ENCODE measurements at regions not wholly inside any gene's neighbourhood (a gene's known extent, or its start where the extent isn't known, plus 50 kb on each side); places are given as distances from the start of the nearest gene placed in this dataset.

DNA sequence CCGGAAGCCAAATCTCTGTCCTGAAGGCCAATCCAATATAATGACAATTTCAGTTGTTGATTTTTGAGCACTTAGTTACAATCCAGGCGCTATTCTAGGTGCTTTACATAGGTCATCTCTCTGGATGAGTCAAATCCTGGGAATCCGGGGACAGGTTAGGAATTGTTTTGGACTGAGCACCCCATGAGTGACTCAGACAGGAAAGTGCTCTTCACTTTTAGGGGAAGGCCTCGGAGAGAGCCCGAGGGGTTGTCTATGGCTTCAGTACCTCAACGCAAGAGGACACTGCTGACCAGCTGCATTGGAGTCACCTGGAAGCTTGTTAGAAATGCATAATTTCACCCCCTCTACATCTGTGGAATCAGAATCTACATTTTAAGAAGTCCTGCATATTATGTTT lies 108.8 kb downstream of the IRX5 start:
- H3K27ac ChIP-seq: no peak overlapping the region
- DNase-seq: no peak
- TF ChIP-seq, protein P1, sequence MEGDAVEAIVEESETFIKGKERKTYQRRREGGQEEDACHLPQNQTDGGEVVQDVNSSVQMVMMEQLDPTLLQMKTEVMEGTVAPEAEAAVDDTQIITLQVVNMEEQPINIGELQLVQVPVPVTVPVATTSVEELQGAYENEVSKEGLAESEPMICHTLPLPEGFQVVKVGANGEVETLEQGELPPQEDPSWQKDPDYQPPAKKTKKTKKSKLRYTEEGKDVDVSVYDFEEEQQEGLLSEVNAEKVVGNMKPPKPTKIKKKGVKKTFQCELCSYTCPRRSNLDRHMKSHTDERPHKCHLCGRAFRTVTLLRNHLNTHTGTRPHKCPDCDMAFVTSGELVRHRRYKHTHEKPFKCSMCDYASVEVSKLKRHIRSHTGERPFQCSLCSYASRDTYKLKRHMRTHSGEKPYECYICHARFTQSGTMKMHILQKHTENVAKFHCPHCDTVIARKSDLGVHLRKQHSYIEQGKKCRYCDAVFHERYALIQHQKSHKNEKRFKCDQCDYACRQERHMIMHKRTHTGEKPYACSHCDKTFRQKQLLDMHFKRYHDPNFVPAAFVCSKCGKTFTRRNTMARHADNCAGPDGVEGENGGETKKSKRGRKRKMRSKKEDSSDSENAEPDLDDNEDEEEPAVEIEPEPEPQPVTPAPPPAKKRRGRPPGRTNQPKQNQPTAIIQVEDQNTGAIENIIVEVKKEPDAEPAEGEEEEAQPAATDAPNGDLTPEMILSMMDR (IDR thresholded peaks at IDR 0.05): no peak
- no peak for TF ChIP-seq POLR2A (IDR thresholded peaks at IDR 0.05)
- no peaks in the 10 kb centered on the region for H3K27me3 ChIP-seq
- H3K9me3 ChIP-seq: no peaks in the 10 kb centered on the region
- no peaks in the 10 kb centered on the region for H3K36me3 ChIP-seq
- no peak overlapping the region for H3K4me3 ChIP-seq
- H3K4me1 ChIP-seq: no peaks in the 10 kb centered on the region

DNA sequence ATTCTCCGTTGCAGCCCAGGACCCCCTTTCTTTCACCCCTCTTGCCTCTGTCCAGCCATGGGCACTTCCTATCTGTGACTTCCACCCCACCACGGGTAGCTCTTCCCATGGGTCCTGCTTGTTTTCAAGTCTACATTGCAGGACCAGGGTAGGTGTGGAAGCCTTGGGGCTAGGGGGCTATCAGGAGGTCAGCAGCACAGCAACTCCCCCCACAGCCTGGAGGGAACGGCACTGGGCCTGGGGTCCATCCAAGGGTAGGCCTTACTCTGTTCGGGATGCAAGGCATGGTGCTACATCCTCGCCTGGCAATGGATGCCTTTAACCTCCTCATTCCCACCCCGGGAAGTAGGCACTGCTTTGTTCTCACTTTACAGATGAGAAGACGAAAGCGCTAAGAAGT lies 109.3 kb downstream of the IRX5 start:
- no peak overlapping the region for H3K4me3 ChIP-seq
- no peak overlapping the region for H3K27ac ChIP-seq
- no peaks in the 10 kb centered on the region for H3K27me3 ChIP-seq
- no peaks in the 10 kb centered on the region for H3K36me3 ChIP-seq
- TF ChIP-seq, protein P1 (IDR thresholded peaks at IDR 0.05): no peak
- TF ChIP-seq POLR2A (IDR thresholded peaks at IDR 0.05): no peak
- DNase-seq: no peak
- H3K9me3 ChIP-seq: no peaks in the 10 kb centered on the region
- no peaks in the 10 kb centered on the region for H3K4me1 ChIP-seq

DNA sequence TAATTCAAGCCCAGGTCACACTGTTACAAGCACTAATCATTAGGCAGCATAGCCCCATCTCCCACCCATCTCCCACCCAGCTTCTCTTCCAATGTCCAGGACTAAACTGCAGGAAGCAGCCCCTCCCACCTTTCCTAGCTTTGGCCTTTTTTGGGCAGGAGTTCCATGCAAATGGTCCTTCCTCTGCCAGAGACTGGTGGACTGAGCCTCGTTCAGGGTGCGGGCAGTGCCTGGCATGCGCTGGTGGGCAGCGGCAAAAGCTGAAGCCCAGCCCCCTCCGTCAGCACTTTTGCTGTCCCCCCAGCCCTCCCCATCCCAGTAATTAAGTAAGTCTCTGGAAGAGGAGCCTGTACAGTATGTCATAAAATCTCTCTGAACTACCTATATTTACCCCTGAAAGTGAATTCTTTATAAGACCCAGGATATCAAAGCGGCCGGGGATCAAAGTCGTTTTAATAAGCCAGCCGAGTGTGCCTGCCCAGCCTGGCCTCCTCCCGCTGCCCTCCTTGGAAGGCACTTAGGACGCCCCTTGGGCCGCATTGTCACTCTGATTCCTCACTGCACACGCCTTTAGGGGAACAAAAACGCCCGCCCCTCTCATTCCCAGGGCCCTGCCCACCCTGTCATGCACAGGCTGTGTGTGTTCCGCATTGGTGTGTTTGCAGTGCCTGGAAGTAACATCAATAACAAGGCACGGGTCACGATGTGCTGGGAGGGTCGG lies 109.9 kb downstream of the IRX5 start:
- no peak for TF ChIP-seq POLR2A (IDR thresholded peaks at IDR 0.05)
- TF ChIP-seq, protein P1 (IDR thresholded peaks at IDR 0.05): no peak
- peak in 1 of 3 donors; percentile 22 for DNase-seq
- Histone ChIP-seq H3K27me3 (no peaks in the 10 kb centered on the region), H3K9me3 (no peaks in the 10 kb centered on the region), H3K4me1 (no peaks in the 10 kb centered on the region), H3K36me3 (no peaks in the 10 kb centered on the region), H3K4me3 (no peak overlapping the region), H3K27ac (no peak overlapping the region)

DNA sequence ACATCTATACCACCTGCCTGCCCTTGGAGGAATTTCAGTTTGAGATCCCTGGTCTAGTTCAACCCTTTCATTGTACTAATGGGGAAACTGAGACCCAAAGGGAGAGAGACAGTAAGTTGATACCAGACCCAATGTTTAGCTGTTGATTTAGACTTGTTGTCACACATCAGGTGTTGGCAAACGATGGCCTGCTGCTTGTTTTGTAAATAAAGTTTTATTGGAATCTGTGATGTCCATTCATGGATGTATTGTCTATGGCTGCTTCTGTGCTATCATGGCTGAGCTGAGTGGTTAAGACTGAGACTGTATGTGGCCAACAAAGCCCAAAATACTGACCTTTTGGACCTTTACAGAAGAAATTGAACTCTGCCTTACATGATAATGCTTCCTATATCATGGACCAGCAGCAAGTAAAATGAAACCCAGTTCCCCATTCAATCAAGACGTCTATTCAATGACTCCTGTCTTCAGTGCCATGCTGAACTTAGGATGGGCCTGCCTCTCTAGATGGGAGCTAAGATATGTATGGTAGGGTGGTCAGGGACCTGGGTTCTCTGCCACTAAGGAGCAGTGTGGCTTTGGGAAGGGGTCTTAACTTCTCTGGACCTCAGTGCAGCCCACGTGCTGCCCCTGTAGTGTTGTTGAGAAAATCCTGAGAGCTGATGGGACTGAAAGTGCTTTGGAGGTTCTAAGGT lies 111.0 kb downstream of the IRX5 start:
- Histone ChIP-seq H3K9me3 (no peaks in the 10 kb centered on the region), H3K27ac (no peak overlapping the region), H3K27me3 (no peaks in the 10 kb centered on the region), H3K4me1 (no peaks in the 10 kb centered on the region), H3K36me3 (no peaks in the 10 kb centered on the region), H3K4me3 (no peak overlapping the region)
- DNase-seq: no peak
- no peak for TF ChIP-seq POLR2A (IDR thresholded peaks at IDR 0.05)
- TF ChIP-seq, protein P1 (IDR thresholded peaks at IDR 0.05): no peak

DNA sequence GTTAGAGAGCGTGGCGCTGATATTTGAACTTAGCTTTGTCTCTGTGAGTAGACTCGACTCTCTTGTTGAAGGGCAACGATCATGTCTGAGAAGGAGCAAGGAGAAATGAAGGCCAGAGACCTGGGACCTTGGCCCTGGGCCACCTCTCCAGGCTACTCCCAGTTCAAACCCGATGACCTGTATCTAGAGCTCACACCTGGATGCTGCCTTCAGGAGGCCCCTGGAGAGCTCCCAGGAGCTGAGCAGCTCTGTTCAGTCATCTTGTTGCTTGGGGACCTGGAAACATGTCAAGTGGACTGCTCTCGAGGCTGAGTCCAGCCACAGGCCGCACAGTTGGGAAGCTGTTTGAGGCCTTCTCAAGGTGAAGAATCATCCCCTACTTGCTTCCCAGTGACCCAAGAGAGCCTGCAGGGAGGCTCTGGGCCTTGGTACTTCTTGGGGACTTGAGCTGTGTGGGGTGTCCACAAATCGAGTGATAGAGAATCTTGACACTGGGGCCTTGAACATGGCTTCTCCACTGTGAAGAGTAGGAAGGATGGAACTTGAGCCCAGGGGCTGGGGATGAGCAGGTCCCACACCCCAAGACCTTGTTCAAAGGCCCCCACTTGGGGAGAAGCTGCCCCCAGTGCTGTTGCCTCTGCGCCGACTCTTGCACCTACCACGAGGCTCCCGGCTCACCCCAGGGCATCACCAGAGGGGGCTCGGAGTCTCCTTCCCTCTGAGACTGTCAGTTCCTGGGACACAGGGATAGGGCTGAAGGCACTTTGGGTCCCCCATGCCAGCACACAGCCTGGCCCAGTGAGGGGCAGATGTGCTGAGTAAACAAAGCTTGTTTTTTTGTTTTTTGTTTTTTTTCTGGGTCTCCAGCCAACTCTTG lies 112.1 kb downstream of the IRX5 start:
- DNase-seq: no peak
- TF ChIP-seq, protein P1 (IDR thresholded peaks at IDR 0.05): no peak
- no peak for TF ChIP-seq POLR2A (IDR thresholded peaks at IDR 0.05)
- Histone ChIP-seq H3K36me3 (no peaks in the 10 kb centered on the region), H3K27me3 (no peaks in the 10 kb centered on the region), H3K4me3 (no peak overlapping the region), H3K9me3 (no peaks in the 10 kb centered on the region), H3K4me1 (no peaks in the 10 kb centered on the region), H3K27ac (no peak overlapping the region)

All from Peyer's patch (tissue), 4 donors.